Psoas muscle (tissue), 7 donors: ENCODE measurements at regions not wholly inside any gene's neighbourhood (a gene's known extent, or its start where the extent isn't known, plus 50 kb on each side); places are given as distances from the start of the nearest gene placed in this dataset.

Experiments
- ATAC-seq, 4 donors: fragments of 200-7000 bp; cut with Tn5 transposase; one replicate each; pipeline ENCODE4 v1.9.1; 2020; ENCODE audit warnings: moderate library complexity in 3 of 4, mild to moderate bottlenecking in 2 of 4
- DNase-seq, 2 donors: peaks; one replicate each; pipeline ENCODE4 v3.0.0-alpha.2; 2020
- H3K27ac ChIP-seq: fragments of 200-600 bp; one replicate; pipeline ENCODE4 v1.8.0; 2022
- H3K27me3 ChIP-seq, 3 donors: fragments of 200-600 bp in 1 of 3; one replicate each; pipeline versions ENCODE4 v1.6.1 to v1.8.0; 2013 to 2022; ENCODE audit warnings: low read length in 2 of 3, mild to moderate bottlenecking in 2 of 3, moderate library complexity in 1 of 3; ENCODE audit not compliant: insufficient read depth in 3 of 3
- H3K36me3 ChIP-seq, 2 donors: fragments of 200-600 bp in 1 of 2; one replicate each; pipeline versions ENCODE4 v1.6.1 to v1.8.0; 2013 to 2022; ENCODE audit warnings: low read depth in 1 of 2, mild to moderate bottlenecking in 1 of 2, moderate library complexity in 1 of 2; ENCODE audit not compliant: insufficient read depth in 1 of 2
- H3K4me1 ChIP-seq: fragments of 200-600 bp; one replicate; pipeline ENCODE4 v1.8.0; 2022
- H3K4me3 ChIP-seq: fragments of 200-600 bp; one replicate; pipeline ENCODE4 v1.8.0; 2022; ENCODE audit warnings: mild to moderate bottlenecking
- H3K9me3 ChIP-seq: fragments of 200-600 bp; one replicate; pipeline ENCODE4 v1.8.0; 2022
- CTCF ChIP-seq: fragments of 200-600 bp; IDR thresholded peaks from one replicate; pipeline ENCODE4 v1.8.0; 2022; ENCODE audit warnings: antibody characterized with exemption
- WGBS, 3 donors: extraction: QIAGEN DNeasy Blood & Tissue Kit; methylation state at CpG; one replicate each; pipeline versions ENCODE4 v1.1.6 to v1.1.7; 2013; 5-methylcytosine and 5-hydroxymethylcytosine counted together
- intact Hi-C, 2 donors: fragments of 100-400 bp; cut with DNase I; formaldehyde crosslinking; loops; one replicate each; pipeline versions ENCODE4 v1.11.0 to v1.14.2; 2022
- donor health status: healthy with polysubstance abuse.
- donor health status: DM: no; HTN: no; CAD: no; lungs with moderate emphysema.
- donor health status: Bipolar disorder and iron deficiency.
- donor health status: healthy.
- donor health status: DM: yes; HTN: yes; CAD: no.
- donor health status: DM: no; HTN: no; CAD: no.
- donor health status: DM: yes; HTN: yes; CAD: no.

GRCh38 chr7:33707427-33707826, 197.9 kb upstream of the BMPER start:
- DNase-seq (no peak), ATAC-seq (peak in 2 of 4 donors; percentile 44 to 65)
- Histone ChIP-seq H3K4me3 (no peak overlapping the region), H3K27ac (no peak overlapping the region), H3K4me1 (peaks cover 11% of the 10 kb centered on the region), H3K9me3 (no peaks in the 10 kb centered on the region), H3K27me3 (no peaks in the 10 kb centered on the region), H3K36me3 (no peaks in the 10 kb centered on the region)
- WGBS, 3 donors: 0 to 12% (median 4%) methylated on average over 2 of the region's 2 CpGs
- TF ChIP-seq CTCF: no peak
- intact Hi-C loops: no loop called here

- Histone ChIP-seq H3K4me3 (no peak overlapping the region), H3K9me3 (no peaks in the 10 kb centered on the region), H3K27ac (no peak overlapping the region), H3K27me3 (no peaks in the 10 kb centered on the region), H3K36me3 (no peaks in the 10 kb centered on the region), H3K4me1 (peaks cover 11% of the 10 kb centered on the region)
- TF ChIP-seq CTCF: no peak
- no peak for DNase-seq
- intact Hi-C loops: loop anchor here in 1 of 2 donors (10.0 kb wide), 1 partner anchor 256 kb away; no protein-coding TSS in a partner anchor
- no peak for ATAC-seq
Observed at GRCh38 chr7:33710608-33711007, 194.7 kb upstream of the BMPER start.

- Histone ChIP-seq H3K4me1 (peaks cover 11% of the 10 kb centered on the region), H3K27ac (no peak overlapping the region), H3K27me3 (no peaks in the 10 kb centered on the region), H3K9me3 (no peaks in the 10 kb centered on the region), H3K4me3 (no peak overlapping the region), H3K36me3 (no peaks in the 10 kb centered on the region)
- ATAC-seq (no peak), DNase-seq (no peak)
- WGBS, 3 donors: 76 to 80% (median 79%) methylated on average over 6 of the region's 6 CpGs
- intact Hi-C loops: loop anchor here in 1 of 2 donors (10.0 kb wide), 1 partner anchor 257 kb away; no protein-coding TSS in a partner anchor
- TF ChIP-seq CTCF: no peak
Observed at GRCh38 chr7:33711231-33712019, 193.9 kb upstream of the BMPER start.

- no peaks in the 10 kb centered on the region for H3K9me3 ChIP-seq
- H3K4me1 ChIP-seq: peaks cover 12% of the 10 kb centered on the region
- WGBS, 3 donors: 87 to 92% (median 88%) methylated on average over 4 of the region's 4 CpGs
- ATAC-seq: no peak
- no peak for TF ChIP-seq CTCF
- no peak for DNase-seq
- H3K27me3 ChIP-seq: no peaks in the 10 kb centered on the region
- no peak overlapping the region for H3K27ac ChIP-seq
- no peak overlapping the region for H3K4me3 ChIP-seq
- no peaks in the 10 kb centered on the region for H3K36me3 ChIP-seq
- intact Hi-C loops: loop anchor here in 1 of 2 donors (10.0 kb wide), 1 partner anchor 257 kb away; no protein-coding TSS in a partner anchor
Observed at GRCh38 chr7:33712020-33712414, 193.3 kb upstream of the BMPER start.
